Upper lobe of right lung (tissue), 1 donor: ENCODE measurements at regions not wholly inside any gene's neighbourhood (a gene's known extent, or its start where the extent isn't known, plus 50 kb on each side); places are given as distances from the start of the nearest gene placed in this dataset.

ENCODE experiments used
- ATAC-seq: fragments of 200-7000 bp; cut with Tn5 transposase; one replicate; pipeline ENCODE4 v1.9.1; 2020; ENCODE audit warnings: mild to moderate bottlenecking, moderate library complexity
- DNase-seq: peaks from one replicate; pipeline ENCODE4 v3.0.0-alpha.2; 2020
- H3K27ac ChIP-seq: fragments of 200-600 bp; one replicate; pipeline ENCODE4 v1.8.0; 2022
- H3K27me3 ChIP-seq: fragments of 200-600 bp; one replicate; pipeline ENCODE4 v1.8.0; 2022; ENCODE audit warnings: mild to moderate bottlenecking
- H3K36me3 ChIP-seq: fragments of 200-600 bp; one replicate; pipeline ENCODE4 v1.8.0; 2022
- H3K4me1 ChIP-seq: fragments of 200-600 bp; one replicate; pipeline ENCODE4 v1.8.0; 2022
- H3K4me3 ChIP-seq: fragments of 200-600 bp; one replicate; pipeline ENCODE4 v1.8.0; 2022; ENCODE audit warnings: mild to moderate bottlenecking
- H3K9me3 ChIP-seq: fragments of 200-600 bp; one replicate; pipeline ENCODE4 v1.8.0; 2022
- intact Hi-C: fragments of 100-400 bp; cut with DNase I; formaldehyde crosslinking; loops from one replicate; pipeline ENCODE4 v1.11.0; 2022
- TF ChIP-seq, protein P1 (sequence below): fragments of 200-600 bp; IDR thresholded peaks from one replicate; pipeline ENCODE4 v1.8.0; 2022; ENCODE audit warnings: antibody characterized with exemption
- donor health status: DM: no; HTN: yes; CAD: no; lungs with severe emphysema.

DNA sequence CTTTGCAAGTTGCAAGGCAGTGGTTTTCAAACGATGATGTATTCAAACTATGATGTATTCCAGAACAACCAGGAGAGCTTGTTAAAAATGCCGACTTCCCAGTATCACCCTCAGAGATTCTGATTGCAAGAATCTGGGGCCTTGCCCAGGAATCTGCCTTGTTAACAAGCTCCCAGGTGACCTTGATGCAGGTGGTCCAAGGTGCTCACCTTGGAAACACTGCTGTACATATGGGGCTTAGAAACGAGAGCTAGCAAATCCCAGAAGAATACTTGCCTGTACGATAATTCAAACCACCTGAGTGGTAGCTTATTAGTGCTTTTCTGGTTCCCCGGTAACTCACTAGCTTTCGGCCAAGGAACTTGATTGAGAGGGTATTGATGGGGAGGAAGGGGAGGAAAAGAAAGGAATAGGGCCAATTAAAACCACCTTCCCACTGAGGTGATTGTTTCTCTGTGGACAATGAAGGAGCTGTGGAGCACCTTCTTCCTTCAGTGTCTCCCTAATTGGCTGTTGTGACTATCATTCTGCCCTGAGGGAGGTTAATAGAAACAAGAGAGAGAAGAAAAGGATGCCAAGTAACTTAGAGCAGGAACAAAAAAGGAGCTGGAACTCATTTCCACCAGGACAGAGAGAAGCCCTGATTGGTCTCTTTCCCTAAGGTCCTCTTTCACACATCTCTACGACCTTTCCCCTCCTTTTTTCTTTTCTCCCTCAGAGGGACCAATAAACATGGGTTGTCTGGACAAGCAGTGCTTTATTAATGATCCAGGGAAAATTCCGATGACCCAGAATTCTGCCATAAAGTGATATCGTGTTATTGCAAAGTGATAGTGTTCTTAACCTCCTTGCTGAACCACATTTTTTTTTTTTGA is 218.8 kb downstream of the TMEM167A start:
- intact Hi-C loops = no loop called here
- ATAC-seq = no peak
- no peak overlapping the region for H3K27ac ChIP-seq
- H3K4me3 ChIP-seq = no peak overlapping the region
- no peaks in the 10 kb centered on the region for H3K9me3 ChIP-seq
- no peaks in the 10 kb centered on the region for H3K4me1 ChIP-seq
- no peak for DNase-seq
- TF ChIP-seq, protein P1, sequence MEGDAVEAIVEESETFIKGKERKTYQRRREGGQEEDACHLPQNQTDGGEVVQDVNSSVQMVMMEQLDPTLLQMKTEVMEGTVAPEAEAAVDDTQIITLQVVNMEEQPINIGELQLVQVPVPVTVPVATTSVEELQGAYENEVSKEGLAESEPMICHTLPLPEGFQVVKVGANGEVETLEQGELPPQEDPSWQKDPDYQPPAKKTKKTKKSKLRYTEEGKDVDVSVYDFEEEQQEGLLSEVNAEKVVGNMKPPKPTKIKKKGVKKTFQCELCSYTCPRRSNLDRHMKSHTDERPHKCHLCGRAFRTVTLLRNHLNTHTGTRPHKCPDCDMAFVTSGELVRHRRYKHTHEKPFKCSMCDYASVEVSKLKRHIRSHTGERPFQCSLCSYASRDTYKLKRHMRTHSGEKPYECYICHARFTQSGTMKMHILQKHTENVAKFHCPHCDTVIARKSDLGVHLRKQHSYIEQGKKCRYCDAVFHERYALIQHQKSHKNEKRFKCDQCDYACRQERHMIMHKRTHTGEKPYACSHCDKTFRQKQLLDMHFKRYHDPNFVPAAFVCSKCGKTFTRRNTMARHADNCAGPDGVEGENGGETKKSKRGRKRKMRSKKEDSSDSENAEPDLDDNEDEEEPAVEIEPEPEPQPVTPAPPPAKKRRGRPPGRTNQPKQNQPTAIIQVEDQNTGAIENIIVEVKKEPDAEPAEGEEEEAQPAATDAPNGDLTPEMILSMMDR = no peak
- H3K36me3 ChIP-seq = no peaks in the 10 kb centered on the region
- no peaks in the 10 kb centered on the region for H3K27me3 ChIP-seq

DNA sequence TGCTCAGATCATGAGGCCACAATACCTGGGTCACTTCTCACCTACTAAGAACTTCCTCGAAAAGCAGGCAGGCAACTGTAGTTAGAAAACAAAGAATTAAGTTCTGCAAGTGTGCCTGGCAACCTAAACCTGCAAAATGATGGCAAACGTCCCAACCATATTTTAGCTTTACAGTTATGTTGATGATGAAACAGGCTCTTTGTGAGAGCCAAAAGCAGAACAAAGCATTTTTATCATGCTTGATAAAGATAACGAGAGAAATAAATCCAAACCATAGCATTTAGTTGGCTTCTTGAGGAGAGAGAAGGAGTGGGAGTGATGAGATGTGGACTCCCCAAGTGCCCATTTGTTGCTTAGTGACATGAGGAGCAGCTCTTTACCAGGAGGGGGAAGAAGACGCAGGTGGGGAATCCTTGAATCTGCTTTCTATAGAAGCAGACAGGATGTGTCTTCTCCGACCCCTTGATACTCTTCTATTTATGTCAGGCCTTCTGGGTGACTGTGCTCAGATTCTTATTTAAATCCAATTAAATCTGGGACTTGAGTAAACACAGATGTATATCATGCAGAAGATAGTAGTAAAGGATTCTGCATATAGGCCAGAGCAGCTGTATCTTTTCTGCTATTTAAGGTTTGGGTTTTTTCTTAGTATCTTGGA is 221.2 kb downstream of the TMEM167A start:
- H3K9me3 ChIP-seq = no peaks in the 10 kb centered on the region

DNA sequence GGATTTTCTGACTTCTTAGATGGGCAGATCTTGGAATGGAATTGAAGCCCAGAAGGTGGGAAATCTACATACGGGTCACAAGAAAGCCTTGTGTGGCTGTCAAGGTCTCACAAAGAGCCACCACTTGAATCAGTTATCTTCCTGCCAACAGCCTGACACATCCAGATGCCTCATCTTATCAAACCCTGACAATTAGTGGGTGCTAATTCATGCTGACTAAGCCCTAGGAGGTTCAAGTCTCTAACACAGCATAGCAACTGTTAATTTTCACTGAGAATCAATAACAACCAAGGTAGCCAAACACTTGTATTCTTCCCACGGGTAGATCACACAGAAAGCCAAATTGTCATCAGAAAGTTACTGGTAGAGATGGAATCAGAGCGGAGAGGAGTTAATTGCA is 222.2 kb downstream of the TMEM167A start:
- intact Hi-C loops = no loop called here
- ATAC-seq (no peak), DNase-seq (no peak)
- Histone ChIP-seq H3K4me1 (no peaks in the 10 kb centered on the region), H3K27me3 (no peaks in the 10 kb centered on the region), H3K4me3 (no peak overlapping the region), H3K36me3 (no peaks in the 10 kb centered on the region), H3K27ac (no peak overlapping the region), H3K9me3 (no peaks in the 10 kb centered on the region)
- TF ChIP-seq, protein P1 = no peak

More for the DNA sequence above, 221.2 kb downstream of the TMEM167A start:
- Histone ChIP-seq H3K27ac (no peak overlapping the region), H3K4me1 (no peaks in the 10 kb centered on the region), H3K36me3 (no peaks in the 10 kb centered on the region), H3K27me3 (no peaks in the 10 kb centered on the region), H3K4me3 (no peak overlapping the region)
- intact Hi-C loops = no loop called here
- TF ChIP-seq, protein P1 = no peak
- no peak for ATAC-seq
- DNase-seq = no peak

DNA sequence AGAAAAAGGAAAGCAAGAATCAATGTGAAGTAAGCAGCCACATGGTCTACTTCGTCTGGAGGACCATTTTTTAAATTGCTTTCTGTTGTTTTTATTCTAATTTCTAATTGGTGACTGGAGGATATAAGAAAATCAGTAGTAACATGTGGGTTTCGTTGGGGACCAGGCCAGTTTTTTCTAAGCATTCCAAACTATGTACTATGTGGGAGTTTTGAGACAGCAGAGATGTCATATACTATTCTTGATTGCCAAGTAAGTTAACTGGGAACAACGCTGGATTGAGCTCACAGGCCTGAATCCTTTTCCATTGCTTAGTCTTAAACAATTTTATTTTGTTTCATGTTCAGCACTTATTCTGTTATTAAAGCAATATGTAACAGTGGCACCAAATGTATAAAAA is 225.7 kb downstream of the TMEM167A start:
- no peak for DNase-seq
- Histone ChIP-seq H3K4me1 (no peaks in the 10 kb centered on the region), H3K36me3 (no peaks in the 10 kb centered on the region), H3K4me3 (no peak overlapping the region), H3K9me3 (no peaks in the 10 kb centered on the region), H3K27ac (no peak overlapping the region), H3K27me3 (no peaks in the 10 kb centered on the region)
- TF ChIP-seq, protein P1 = no peak
- ATAC-seq = no peak
- intact Hi-C loops = no loop called here

DNA sequence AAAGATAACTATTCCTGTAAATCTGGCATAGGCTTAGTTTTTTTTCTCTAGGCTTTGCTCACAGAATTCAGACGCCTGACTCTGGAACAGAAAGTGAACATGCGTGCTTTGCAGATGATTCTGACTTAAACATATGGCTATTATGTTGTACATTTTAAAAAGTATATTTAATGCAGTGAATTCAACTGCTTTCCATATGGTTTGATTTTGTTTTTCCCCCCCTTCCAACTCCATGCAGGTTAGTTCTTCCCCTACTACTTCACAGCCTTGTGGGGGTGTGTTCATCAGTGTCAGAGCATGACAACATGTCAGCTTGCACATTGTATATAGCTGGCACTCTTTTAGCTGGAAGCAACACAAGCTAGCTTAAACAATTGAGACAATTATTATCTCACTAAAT is 226.8 kb downstream of the TMEM167A start:
- ATAC-seq (no peak), DNase-seq (no peak)
- H3K27ac ChIP-seq = no peak overlapping the region
- no peaks in the 10 kb centered on the region for H3K36me3 ChIP-seq
- no peaks in the 10 kb centered on the region for H3K9me3 ChIP-seq
- H3K4me1 ChIP-seq = no peaks in the 10 kb centered on the region
- H3K4me3 ChIP-seq = no peak overlapping the region
- TF ChIP-seq, protein P1 = no peak
- H3K27me3 ChIP-seq = no peaks in the 10 kb centered on the region
- intact Hi-C loops = no loop called here
